Loucy (cell line): ENCODE measurements at regions not wholly inside any gene's neighbourhood (a gene's known extent, or its start where the extent isn't known, plus 50 kb on each side); places are given as distances from the start of the nearest gene placed in this dataset.

Experiments used
- H2AFZ ChIP-seq: fragments of 200-600 bp; sonication (generic); 2 replicates; pipeline ENCODE4 v1.6.0; 2016; ENCODE audit warnings: antibody characterized with exemption, mild to moderate bottlenecking, low read length, moderate library complexity
- H3F3A ChIP-seq: fragments of 200-600 bp; 2 replicates; pipeline ENCODE4 v1.6.0; 2016; ENCODE audit warnings: antibody characterized with exemption, low read depth, mild to moderate bottlenecking
- H3K27me3 ChIP-seq: fragments of 200-600 bp; sonication (generic); 2 replicates; pipeline ENCODE4 v1.6.1; 2014; ENCODE audit warnings: low read length, mild to moderate bottlenecking; ENCODE audit not compliant: insufficient read depth, poor library complexity, severe bottlenecking
- H3K36me3 ChIP-seq: fragments of 200-600 bp; sonication (generic); 2 replicates; pipeline ENCODE4 v1.6.1; 2016; ENCODE audit warnings: low read length; ENCODE audit not compliant: insufficient read depth
- H3K4me1 ChIP-seq: fragments of 200-600 bp; sonication (generic); 2 replicates; pipeline ENCODE4 v1.5.1; 2014; ENCODE audit warnings: low read length, mild to moderate bottlenecking; ENCODE audit not compliant: insufficient read depth, poor library complexity, severe bottlenecking
- H3K4me2 ChIP-seq: fragments of 200-600 bp; sonication (generic); 2 replicates; pipeline ENCODE4 v1.6.0; 2014; ENCODE audit warnings: antibody characterized with exemption, low read length, low read depth, mild to moderate bottlenecking; ENCODE audit not compliant: poor library complexity, severe bottlenecking
- H3K4me3 ChIP-seq: fragments of 200-600 bp; sonication (generic); 2 replicates; pipeline ENCODE4 v1.5.1; 2014; ENCODE audit warnings: low read length, mild to moderate bottlenecking, mixed read lengths; ENCODE audit not compliant: poor library complexity, severe bottlenecking
- H3K79me2 ChIP-seq: fragments of 200-600 bp; sonication (generic); 2 replicates; pipeline ENCODE4 v1.6.1; 2014; ENCODE audit warnings: low read length; ENCODE audit not compliant: insufficient read depth
- H3K9ac ChIP-seq: fragments of 200-600 bp; sonication (generic); 2 replicates; pipeline ENCODE4 v1.6.0; 2014; ENCODE audit warnings: mild to moderate bottlenecking, low read depth, low read length, moderate library complexity; ENCODE audit not compliant: poor library complexity, severe bottlenecking
- H3K9me2 ChIP-seq: fragments of 200-600 bp; sonication (generic); replicated peaks from 2 replicates; pipeline ENCODE4 v1.6.1; 2016; ENCODE audit warnings: low read depth, low read length, mixed read lengths
- H3K9me3 ChIP-seq: fragments of 200-600 bp; sonication (generic); 2 replicates; pipeline ENCODE4 v1.6.1; 2014; ENCODE audit warnings: mild to moderate bottlenecking, antibody characterized with exemption, low read length, low read depth; ENCODE audit not compliant: insufficient read depth
- H4K20me1 ChIP-seq: fragments of 200-600 bp; sonication (generic); 2 replicates; pipeline ENCODE4 v1.6.0; 2014; ENCODE audit warnings: antibody characterized with exemption, low read length, mild to moderate bottlenecking; ENCODE audit not compliant: insufficient read depth, poor library complexity, severe bottlenecking
- EZH2phosphoT487 ChIP-seq: fragments of 200-600 bp; IDR thresholded peaks from 2 replicates; pipeline ENCODE4 v1.6.1; 2018; ENCODE audit warnings: antibody characterized with exemption, mild to moderate bottlenecking, moderate library complexity, borderline replicate concordance
- TF ChIP-seq, protein P1 (sequence below): fragments of 200-600 bp; sonication (generic); conservative IDR thresholded peaks from 2 replicates; pipeline ENCODE4 v1.5.1; 2014; ENCODE audit warnings: mild to moderate bottlenecking, antibody characterized with exemption, low read length

DNA sequence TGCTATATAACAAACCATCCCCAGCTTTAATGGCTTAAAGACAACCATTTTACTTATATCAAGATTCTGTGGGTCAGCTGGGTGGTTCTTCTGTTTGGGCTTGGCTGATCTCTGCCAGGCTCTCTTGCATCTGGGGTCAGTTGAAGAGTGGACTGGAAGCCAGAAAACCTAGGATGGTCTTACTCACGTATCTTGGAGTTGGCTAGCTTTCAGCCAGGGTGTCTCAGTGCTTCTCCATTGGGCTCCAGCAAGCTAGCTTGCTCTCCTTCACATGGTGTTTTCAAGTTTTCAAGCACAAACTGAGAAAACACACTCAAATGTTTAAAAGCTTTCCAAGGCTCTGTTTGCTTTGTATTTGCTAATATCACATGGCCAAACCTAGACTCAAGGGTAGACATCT, 146.8 kb downstream of the PIK3R1 start:
- Histone ChIP-seq H3K9me3 (no peaks in the 10 kb centered on the region), H3K27me3 (no peaks in the 10 kb centered on the region), H4K20me1 (no peaks in the 10 kb centered on the region), H3K79me2 (no peaks in the 10 kb centered on the region), H2AFZ (no peak overlapping the region), H3K4me3 (no peak overlapping the region), H3F3A (no peaks in the 10 kb centered on the region), H3K36me3 (no peaks in the 10 kb centered on the region), H3K4me2 (no peak overlapping the region), H3K9ac (no peak overlapping the region), H3K9me2 (no peaks in the 10 kb centered on the region), H3K4me1 (peaks cover 34% of the 10 kb centered on the region)
- no peak for TF ChIP-seq EZH2phosphoT487
- TF ChIP-seq, protein P1, sequence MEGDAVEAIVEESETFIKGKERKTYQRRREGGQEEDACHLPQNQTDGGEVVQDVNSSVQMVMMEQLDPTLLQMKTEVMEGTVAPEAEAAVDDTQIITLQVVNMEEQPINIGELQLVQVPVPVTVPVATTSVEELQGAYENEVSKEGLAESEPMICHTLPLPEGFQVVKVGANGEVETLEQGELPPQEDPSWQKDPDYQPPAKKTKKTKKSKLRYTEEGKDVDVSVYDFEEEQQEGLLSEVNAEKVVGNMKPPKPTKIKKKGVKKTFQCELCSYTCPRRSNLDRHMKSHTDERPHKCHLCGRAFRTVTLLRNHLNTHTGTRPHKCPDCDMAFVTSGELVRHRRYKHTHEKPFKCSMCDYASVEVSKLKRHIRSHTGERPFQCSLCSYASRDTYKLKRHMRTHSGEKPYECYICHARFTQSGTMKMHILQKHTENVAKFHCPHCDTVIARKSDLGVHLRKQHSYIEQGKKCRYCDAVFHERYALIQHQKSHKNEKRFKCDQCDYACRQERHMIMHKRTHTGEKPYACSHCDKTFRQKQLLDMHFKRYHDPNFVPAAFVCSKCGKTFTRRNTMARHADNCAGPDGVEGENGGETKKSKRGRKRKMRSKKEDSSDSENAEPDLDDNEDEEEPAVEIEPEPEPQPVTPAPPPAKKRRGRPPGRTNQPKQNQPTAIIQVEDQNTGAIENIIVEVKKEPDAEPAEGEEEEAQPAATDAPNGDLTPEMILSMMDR, result no peak

DNA sequence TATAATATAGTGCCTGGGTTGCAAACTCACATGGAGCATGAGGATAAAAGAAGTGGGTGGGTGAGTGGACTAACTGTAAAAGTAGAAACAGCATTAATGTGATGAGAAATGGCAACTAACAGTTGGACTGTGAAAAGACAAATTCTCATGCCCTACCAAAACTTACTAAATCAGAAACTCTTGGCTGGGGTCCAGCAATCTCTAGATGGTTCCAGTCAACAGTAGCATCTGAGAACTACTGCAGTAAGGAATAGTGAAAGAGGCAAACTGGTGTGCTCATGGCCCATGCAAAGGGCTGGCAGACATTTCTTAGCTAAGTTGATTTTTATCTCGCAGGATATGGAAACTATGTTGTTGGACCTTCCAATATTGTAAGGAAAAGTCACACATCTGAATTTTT, 150.3 kb downstream of the PIK3R1 start:
- Histone ChIP-seq H2AFZ (peak overlapping the region; percentile 78; the same call in 1 of the 2 replicates), H3K9me2 (no peaks in the 10 kb centered on the region), H3K4me1 (peaks cover 28% of the 10 kb centered on the region), H3K79me2 (no peaks in the 10 kb centered on the region), H4K20me1 (no peaks in the 10 kb centered on the region), H3K9me3 (no peaks in the 10 kb centered on the region), H3F3A (no peaks in the 10 kb centered on the region), H3K4me2 (no peak overlapping the region), H3K36me3 (no peaks in the 10 kb centered on the region), H3K27me3 (no peaks in the 10 kb centered on the region), H3K4me3 (no peak overlapping the region), H3K9ac (no peak overlapping the region)
- no peak for TF ChIP-seq EZH2phosphoT487
- TF ChIP-seq, protein P1, result no peak

DNA sequence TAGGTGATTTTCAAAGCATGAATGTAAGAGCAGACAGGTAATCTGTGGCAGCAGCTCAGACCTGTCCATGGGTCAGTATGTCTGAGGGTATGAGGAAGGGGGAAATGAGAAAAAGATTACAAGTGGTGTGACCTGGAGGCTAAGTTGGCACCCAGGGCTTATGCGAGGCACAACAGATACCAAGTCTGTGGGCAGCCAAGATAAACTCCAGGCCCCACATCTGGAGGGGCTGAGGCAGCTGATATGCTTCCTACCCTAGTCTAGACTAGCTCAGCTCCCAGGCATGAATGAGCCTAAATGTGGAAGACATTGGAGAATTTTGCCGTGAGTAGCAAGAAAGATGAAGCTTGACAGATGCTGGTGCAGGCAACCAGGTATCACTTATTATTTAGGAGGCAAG, 151.7 kb downstream of the PIK3R1 start:
- no peaks in the 10 kb centered on the region for H3K9me2 ChIP-seq
- no peak overlapping the region for H2AFZ ChIP-seq
- no peaks in the 10 kb centered on the region for H4K20me1 ChIP-seq
- no peak overlapping the region for H3K4me3 ChIP-seq
- no peaks in the 10 kb centered on the region for H3K79me2 ChIP-seq
- no peaks in the 10 kb centered on the region for H3K36me3 ChIP-seq
- H3K9ac ChIP-seq, result no peak overlapping the region
- H3K4me2 ChIP-seq, result no peak overlapping the region
- H3K27me3 ChIP-seq, result no peaks in the 10 kb centered on the region
- no peaks in the 10 kb centered on the region for H3K9me3 ChIP-seq
- no peaks in the 10 kb centered on the region for H3F3A ChIP-seq
- TF ChIP-seq, protein P1, result no peak
- no peak for TF ChIP-seq EZH2phosphoT487
- peaks cover 35% of the 10 kb centered on the region for H3K4me1 ChIP-seq
